NCI-H1105 treated with DMSO at 0.1 percent for 48 hours (cell line): ENCODE measurements at regions not wholly inside any gene's neighbourhood (a gene's known extent, or its start where the extent isn't known, plus 50 kb on each side); places are given as distances from the start of the nearest gene placed in this dataset.
"Not testable (repeated sequence)": the region's sequence is repeated elsewhere in the genome, so short reads cannot be mapped to it uniquely, and the experiment has no call there.

Experiments used
- DNase-seq: peaks from one replicate; lab custom pipeline; 2025; lab: John Stamatoyannopoulos, UW

DNA sequence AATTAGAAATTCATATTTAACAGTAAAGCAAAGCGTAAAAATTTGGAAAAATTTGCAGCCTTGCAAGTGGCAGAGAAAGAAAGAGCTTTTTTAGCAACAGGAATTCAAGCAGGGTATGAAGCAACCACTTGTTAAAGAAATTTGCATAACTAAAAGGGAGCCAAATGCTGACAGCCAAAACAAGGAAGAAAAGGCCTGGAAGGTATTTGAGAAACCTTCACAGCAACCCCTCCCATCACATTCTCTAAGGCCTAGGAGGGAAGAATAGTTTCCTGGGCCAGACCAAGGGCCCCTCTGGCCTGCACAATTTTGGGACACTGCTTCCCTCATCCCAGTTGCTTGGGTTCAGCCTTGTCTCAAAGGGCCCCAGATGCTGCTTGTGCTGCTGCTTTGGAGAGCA lies 672.4 kb upstream of the TMPRSS15 start:
- no peak for DNase-seq

DNA sequence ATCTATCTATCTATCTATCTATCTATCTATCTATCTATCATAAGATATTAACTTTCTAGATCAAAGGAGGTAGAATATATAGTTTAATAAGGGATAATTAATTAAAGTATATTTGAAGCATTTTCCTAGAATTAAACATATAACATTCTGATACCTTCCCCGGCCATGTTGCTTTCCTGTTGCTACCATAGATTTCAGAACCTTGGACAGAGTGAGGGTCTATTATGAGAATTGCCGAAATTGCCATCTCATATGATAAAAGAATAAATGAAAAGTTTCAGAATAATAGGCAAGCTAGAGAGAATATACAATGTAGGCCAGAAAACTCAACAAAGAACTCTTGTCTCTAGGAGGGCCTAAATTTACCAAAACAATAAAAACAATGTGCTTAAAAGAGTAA lies 706.1 kb upstream of the TMPRSS15 start:
- no peak for DNase-seq

- DNase-seq = not testable (repeated sequence)
Observed at GRCh38 chr21:19119259-19119658, 715.7 kb upstream of the TMPRSS15 start.

GRCh38 chr21:19120591-19120990 lies 717.0 kb upstream of the TMPRSS15 start:
- DNase-seq = no peak

DNA sequence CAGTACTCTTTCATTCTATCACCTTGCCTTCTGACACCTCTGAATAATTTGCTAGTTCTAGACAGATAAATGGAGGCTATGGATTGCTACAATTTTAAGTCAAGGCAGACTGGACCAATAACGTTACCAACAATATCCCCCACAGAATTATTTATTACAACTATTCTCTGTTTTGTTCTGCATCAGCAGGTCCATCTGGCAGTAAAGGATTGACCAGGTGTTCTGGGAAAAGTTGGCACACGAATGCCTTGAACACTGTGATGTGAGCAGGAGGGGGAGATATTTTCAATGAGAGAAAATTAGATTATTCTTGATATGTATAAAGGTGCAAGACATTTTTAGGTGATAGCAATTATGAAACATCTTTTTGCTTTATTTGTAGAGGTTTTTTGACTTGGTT lies 718.8 kb upstream of the TMPRSS15 start:
- peak; percentile 90 for DNase-seq

GRCh38 chr21:19123053-19123452 lies 719.5 kb upstream of the TMPRSS15 start:
- DNase-seq = peak; percentile 67

DNA sequence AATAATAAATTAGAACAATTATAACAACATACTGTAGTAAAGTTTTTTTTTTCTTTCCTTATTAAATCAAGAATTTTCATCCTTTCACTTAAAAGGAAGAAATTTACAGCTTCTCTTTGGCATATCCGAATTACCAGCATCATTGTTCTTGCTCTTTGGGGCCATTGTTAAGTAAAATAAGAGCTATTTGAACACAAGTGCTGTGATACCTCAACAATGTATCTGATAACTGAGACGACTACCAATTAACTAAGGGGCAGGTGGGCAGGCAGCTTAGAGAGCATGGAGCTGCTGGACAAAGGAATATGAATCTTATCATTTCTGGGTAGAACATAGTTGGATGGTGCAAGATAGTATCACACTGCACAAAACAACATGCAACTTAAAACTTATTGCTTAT lies 719.9 kb upstream of the TMPRSS15 start:
- DNase-seq = peak; percentile 68

DNA sequence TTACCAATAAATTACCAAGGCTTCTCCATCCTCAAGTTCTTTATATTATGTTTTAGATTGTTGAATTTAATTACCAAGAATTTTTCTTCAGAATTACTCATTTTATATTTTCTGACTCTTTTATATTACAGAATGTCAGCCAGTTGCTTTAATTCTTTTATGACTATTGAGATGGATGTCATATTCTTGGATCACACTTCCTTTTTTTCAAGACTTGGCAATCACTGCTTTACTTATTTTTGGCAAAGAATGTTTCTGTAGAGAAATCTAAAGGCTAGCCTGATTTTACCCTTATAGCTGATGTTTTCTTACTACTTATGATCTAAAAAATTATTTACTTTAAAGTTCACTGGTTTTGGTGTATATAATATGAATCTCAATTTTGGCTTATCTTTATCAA lies 721.1 kb upstream of the TMPRSS15 start:
- DNase-seq = no peak

GRCh38 chr21:19130379-19131028 lies 726.9 kb upstream of the TMPRSS15 start:
- no peak for DNase-seq

- DNase-seq = no peak
Observed at GRCh38 chr21:19141511-19141910, 737.9 kb upstream of the TMPRSS15 start.

- DNase-seq = no peak
Observed at GRCh38 chr21:19145682-19146293, 742.2 kb upstream of the TMPRSS15 start.

DNA sequence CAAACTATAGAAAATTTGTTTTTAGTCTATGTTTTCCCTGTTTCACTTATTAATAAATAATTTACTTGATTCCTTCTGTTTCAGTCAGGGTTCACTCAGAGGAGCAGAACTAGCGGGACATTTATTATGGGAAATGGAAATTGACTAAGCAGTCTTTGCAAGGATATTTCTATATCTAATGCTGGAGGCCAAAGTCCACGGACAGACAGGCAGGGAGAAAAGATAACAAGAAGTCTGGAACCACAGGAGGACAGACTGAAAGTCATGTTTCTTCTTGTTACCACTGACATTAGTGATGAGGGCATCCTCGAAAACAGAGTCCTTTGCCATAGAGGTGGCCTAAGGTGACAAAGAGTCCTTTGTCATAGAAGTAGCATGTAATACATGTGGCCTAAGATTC lies 744.5 kb upstream of the TMPRSS15 start:
- no peak for DNase-seq

DNA sequence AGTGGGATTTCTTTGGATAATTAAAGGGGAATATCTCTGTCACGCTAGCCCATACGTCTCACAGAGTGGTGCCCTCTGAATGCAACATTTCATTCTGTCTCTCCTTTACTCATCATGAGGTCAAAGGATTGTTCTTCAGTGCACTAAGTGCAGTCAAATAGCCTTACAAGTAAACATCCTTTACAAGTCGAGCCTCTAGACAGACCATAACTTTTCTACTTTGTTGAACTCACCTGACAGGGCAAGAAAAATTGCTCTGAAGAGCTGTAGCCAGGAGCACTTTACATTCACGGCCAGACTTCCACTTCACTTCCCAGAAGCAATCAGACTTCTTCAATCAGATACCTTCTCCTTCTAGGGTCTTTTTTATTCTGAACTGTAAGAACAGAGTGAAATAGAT lies 768.0 kb upstream of the TMPRSS15 start:
- no peak for DNase-seq

DNA sequence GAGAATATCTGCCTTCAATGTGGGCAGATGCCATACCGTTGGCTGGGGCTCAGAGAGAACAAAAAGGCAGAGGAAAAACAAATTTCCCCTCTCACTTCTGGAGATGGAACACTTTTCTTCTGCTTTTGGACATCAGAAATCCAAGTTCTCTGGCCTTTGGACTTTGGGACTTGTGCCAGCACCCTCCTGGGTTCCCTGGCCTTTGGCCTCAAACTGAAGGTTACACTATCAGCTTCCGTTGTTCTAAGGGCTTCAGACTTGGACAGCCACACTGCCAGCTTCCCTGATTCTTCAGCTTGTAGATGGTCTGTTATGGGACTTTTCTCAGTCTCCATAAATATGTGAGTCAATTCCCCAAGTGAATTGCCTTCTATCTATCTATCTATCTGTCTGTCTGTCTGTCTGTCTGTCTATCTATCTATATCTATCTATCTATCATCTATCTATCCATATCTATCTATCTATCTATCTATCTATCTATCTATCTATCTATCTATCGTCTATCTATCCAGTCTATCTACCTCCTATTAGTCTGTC lies 778.1 kb upstream of the TMPRSS15 start:
- DNase-seq = no peak

DNA sequence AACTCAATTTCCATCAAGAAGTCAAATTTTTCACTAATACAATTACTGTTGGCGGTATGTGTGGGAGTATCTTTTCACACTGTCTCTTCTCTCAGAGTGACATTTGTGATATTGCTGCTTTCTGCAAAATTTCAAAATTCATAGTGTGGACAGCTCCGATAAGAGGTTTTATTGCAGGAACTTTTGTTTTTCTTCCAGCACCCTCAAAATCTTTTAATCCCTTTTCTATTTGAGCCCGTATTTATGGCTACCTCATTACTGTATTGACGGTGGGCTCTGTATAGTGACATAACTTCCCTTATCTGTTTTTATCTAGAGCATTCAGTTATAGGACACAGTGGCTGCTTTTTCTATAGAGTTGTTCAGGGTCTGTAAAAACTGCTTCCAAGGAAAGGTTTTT lies 794.4 kb upstream of the TMPRSS15 start:
- DNase-seq = no peak

DNA sequence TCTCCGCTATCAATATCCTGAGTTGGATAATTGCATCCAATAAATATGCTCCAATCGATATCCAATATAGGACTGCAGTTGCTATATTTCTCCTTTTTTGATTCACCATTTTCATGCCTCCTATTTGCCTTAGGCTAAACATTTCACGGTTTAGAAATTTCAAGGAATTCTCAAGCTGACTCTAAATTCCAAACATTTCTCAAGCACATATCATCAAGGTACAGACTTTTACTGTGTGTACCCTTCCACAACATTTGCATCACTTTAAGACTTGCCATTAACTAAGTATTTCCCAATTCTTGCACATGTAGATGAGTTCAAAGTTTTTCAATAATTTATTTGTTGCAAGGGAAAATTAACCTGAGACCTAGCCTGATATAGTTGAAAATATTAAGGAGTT lies 795.2 kb upstream of the TMPRSS15 start:
- DNase-seq = no peak

- no peak for DNase-seq
Observed at GRCh38 chr21:19218163-19218562, 814.6 kb upstream of the TMPRSS15 start.

DNA sequence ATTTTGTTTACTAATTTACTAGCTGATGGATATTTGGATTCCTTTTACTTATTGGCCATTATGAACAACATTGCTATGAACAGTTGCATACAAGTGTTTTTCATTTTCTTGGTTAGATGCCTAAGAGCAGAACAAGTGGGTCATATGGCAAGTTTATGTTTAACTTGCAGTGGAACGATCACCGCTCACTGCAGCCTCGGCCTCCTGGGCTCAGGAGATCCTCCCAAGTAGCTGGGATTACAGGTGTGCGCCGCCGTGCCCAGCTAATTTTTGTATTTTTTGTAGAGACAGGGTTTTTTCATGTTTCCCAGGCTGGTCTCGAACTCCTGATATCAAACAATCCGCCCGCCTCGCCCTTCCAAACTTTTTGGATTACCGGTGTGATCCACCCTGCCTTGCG lies 820.5 kb upstream of the TMPRSS15 start:
- DNase-seq = no peak

DNA sequence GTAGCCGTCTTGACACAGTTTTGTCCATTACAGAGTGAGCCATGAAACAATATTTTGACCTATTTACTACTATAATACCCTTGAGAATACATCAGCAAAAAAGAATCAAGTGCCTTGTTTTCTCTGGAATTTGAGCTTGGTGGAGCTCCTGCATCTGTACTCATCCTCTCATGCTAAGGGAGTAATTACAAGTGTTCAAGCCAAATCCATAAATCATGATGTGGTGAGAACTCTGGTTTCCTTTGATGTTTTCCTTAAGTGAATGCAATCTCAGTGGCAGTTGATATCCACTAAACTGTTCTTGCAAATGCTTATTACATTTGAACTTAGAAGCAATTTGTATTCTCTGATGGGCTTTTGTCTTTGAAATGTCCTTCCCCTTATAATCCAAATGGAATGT lies 824.6 kb upstream of the TMPRSS15 start:
- peak; percentile 91 for DNase-seq

- DNase-seq = not testable (repeated sequence)
Observed at GRCh38 chr21:19233841-19234240, 830.3 kb upstream of the TMPRSS15 start.

DNA sequence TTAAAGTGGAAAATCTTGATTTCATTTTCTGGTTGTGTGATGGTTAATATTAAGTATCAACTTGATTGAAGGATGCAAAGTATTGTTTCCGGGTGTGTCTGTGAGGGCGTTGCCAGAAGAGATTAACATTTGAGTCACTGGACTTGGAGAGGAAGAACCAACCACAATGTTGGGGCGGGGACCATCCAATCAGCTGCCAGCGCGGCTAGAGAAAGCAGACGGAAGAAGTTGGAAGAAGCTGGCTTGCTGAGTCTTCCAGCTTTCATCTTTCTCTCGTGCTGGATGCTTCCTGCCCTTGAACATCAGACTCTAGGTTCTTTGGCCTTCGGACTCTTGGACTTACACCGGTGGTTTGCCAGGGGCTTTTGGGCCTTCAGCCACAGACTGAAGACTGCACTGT lies 832.6 kb upstream of the TMPRSS15 start:
- DNase-seq = no peak

- no peak for DNase-seq
Observed at GRCh38 chr21:19237608-19238007, 834.0 kb upstream of the TMPRSS15 start.

DNA sequence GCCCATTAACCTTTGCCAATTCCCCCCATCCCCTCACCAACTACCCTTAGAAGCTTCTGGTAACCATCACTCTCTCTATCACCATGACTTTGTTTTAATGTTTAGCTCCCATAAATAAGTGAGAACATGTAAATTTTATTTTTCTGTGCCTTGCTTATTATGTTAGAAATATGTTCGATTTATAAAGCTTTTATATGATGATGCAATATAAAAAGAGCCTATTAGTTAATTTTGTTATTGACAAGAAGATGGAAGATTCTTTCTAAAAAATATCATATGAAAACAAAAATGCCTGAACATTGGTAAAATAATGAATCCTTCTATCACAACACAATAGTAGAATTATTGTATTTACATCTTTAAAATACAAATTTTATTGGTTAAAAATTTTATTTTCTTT lies 836.1 kb upstream of the TMPRSS15 start:
- DNase-seq = no peak
